Fibroblast of mammary gland (primary cell): ENCODE measurements at regions not wholly inside any gene's neighbourhood (a gene's known extent, or its start where the extent isn't known, plus 50 kb on each side); places are given as distances from the start of the nearest gene placed in this dataset.
"Not testable (repeated sequence)": the region's sequence is repeated elsewhere in the genome, so short reads cannot be mapped to it uniquely, and the experiment has no call there.

ENCODE experiments used
- DNase-seq: peaks from one replicate; pipeline ENCODE4 v3.0.0-alpha.2; 2010; ENCODE audit warnings: low read depth
- H3K4me3 ChIP-seq: 2 replicates; pipeline ENCODE4 v1.5.1; 2011; ENCODE audit warnings: low read depth, mild to moderate bottlenecking, low read length, moderate library complexity; ENCODE audit not compliant: control insufficient read depth
- CTCF ChIP-seq: conservative IDR thresholded peaks from 2 replicates; pipeline ENCODE4 v1.5.1; 2011; ENCODE audit warnings: low read depth, low read length, inconsistent platforms; ENCODE audit not compliant: control insufficient read depth, insufficient read depth

GRCh38 chr6:12533586-12533985 lies 183.0 kb upstream of the PHACTR1 start:
- no peak for DNase-seq
- H3K4me3 ChIP-seq, result no peak overlapping the region
- no peak for TF ChIP-seq CTCF

GRCh38 chr6:12534069-12534853 lies 182.3 kb upstream of the PHACTR1 start:
- H3K4me3 ChIP-seq, result no peak overlapping the region
- no peak for TF ChIP-seq CTCF
- no peak for DNase-seq

- no peak overlapping the region for H3K4me3 ChIP-seq
- TF ChIP-seq CTCF, result no peak
- DNase-seq, result no peak
These were observed 180.8 kb upstream of the PHACTR1 start for GRCh38 chr6:12535586-12536314.

- DNase-seq, result no peak
- H3K4me3 ChIP-seq, result no peak overlapping the region
- no peak for TF ChIP-seq CTCF
These were observed 180.2 kb upstream of the PHACTR1 start for GRCh38 chr6:12536416-12536815.

GRCh38 chr6:12537389-12537788 lies 179.2 kb upstream of the PHACTR1 start:
- DNase-seq, result no peak
- TF ChIP-seq CTCF, result no peak
- H3K4me3 ChIP-seq, result no peak overlapping the region

- no peak for TF ChIP-seq CTCF
- no peak overlapping the region for H3K4me3 ChIP-seq
- DNase-seq, result no peak
These were observed 177.6 kb upstream of the PHACTR1 start for GRCh38 chr6:12538881-12539357.

- not testable (repeated sequence) for H3K4me3 ChIP-seq, DNase-seq
These were observed 174.1 kb upstream of the PHACTR1 start for GRCh38 chr6:12542319-12543115.
